Stimulated activated naive CD8-positive, alpha-beta T cell treated with anti-CD3 and anti-CD28 coated beads, Interleukin-15, Interleukin-2, amounts not matched to agents 100 ng/mL and 50 ng/mL, for 24 hours (primary cell): ENCODE measurements at regions not wholly inside any gene's neighbourhood (a gene's known extent, or its start where the extent isn't known, plus 50 kb on each side); places are given as distances from the start of the nearest gene placed in this dataset.

Experiments used
- H3K27ac Mint-ChIP-seq: one replicate; pipeline ENCODE4 v1.8.0; 2021; ENCODE audit warnings: mild to moderate bottlenecking, mixed read lengths
- H3K27me3 Mint-ChIP-seq: one replicate; pipeline ENCODE4 v1.8.0; 2021; ENCODE audit warnings: mixed read lengths
- H3K36me3 Mint-ChIP-seq: one replicate; pipeline ENCODE4 v1.8.0; 2021; ENCODE audit warnings: low read depth, mixed read lengths
- H3K4me1 Mint-ChIP-seq: one replicate; pipeline ENCODE4 v1.8.0; 2021; ENCODE audit warnings: low read depth, mixed read lengths
- H3K4me3 Mint-ChIP-seq: one replicate; pipeline ENCODE4 v1.8.0; 2021; ENCODE audit warnings: mild to moderate bottlenecking, mixed read lengths
- H3K9me3 Mint-ChIP-seq: one replicate; pipeline ENCODE4 v1.8.0; 2021; ENCODE audit warnings: mixed read lengths

- Mint-ChIP-seq H3K4me1 (no peaks in the 10 kb centered on the region), H3K4me3 (no peak overlapping the region), H3K9me3 (no peaks in the 10 kb centered on the region), H3K27ac (no peak overlapping the region), H3K36me3 (no peaks in the 10 kb centered on the region), H3K27me3 (no peaks in the 10 kb centered on the region)
Measured at GRCh38 chr21:39109596-39110210, 73.5 kb downstream of the PSMG1 start.

GRCh38 chr21:39109163-39109530, 74.1 kb downstream of the PSMG1 start:
- Mint-ChIP-seq H3K4me3 (no peak overlapping the region), H3K27ac (no peak overlapping the region), H3K36me3 (no peaks in the 10 kb centered on the region), H3K27me3 (no peaks in the 10 kb centered on the region), H3K4me1 (no peaks in the 10 kb centered on the region), H3K9me3 (no peaks in the 10 kb centered on the region)

DNA sequence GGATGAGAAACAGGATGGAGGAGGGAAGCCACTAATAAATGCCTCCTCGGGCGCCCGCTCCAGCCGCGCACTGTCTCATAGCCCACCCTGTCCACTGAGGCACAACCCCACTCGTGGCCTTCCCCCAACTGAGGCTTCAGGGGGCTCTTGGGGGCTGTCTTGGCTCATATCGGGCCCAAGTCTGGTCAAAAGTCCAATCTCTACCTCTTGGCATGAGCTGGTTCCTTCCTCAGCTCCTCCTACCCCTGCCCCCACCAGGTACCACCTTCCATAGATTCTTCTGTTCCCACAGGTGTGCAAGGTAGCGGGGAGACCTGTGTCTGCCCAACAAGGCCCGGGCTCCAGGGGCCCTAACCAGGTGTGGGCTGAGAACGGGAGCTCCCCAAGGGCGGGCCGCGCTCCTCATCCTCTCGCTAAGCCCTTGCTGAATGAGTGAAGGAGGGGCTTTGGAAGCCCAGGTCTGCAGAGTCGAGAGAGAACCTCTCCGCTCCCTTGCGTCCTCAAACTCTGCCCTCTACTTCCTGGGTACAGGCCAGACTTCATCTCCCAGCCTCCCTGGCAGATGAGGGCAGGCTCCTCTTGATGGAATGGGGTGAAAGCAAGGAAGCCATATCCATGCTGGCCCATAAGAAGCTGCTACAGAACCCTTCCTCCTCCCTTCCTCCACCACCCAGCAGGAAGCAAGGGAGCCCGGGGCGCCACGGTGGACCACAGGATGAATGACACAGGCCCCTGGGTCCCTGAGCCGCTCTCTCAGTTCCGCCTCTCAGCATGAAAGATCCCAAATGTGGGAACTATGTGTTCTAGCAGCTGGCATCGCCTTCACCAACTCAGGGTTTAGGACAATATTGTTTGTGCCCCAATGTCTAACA, 74.7 kb downstream of the PSMG1 start:
- Mint-ChIP-seq H3K4me3 (no peak overlapping the region), H3K36me3 (no peaks in the 10 kb centered on the region), H3K27me3 (peaks cover 4% of the 10 kb centered on the region), H3K9me3 (no peaks in the 10 kb centered on the region), H3K4me1 (no peaks in the 10 kb centered on the region), H3K27ac (no peak overlapping the region)

DNA sequence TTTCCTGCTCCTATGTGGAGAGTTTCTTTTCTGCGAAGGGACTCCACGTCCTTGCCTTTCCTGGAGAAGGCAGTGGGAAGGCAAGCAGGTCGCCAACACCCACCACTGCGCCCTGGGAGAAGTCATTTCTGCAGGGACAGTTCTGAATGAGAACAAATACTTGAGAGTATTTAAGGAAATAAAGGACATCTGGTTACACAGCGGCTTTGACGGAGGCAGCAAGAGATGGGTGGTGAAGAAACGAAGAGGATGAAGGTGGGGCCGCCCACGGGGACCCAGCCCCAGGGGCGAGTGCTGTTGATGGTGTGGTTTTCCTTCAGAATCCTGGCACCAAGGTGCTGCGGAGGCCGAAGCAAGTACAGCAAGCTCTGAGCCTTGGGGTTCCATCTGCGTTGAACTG, 75.5 kb downstream of the PSMG1 start:
- H3K27ac Mint-ChIP-seq = no peak overlapping the region
- no peaks in the 10 kb centered on the region for H3K9me3 Mint-ChIP-seq
- H3K27me3 Mint-ChIP-seq = peaks cover 7% of the 10 kb centered on the region
- no peaks in the 10 kb centered on the region for H3K36me3 Mint-ChIP-seq
- H3K4me1 Mint-ChIP-seq = no peaks in the 10 kb centered on the region
- no peak overlapping the region for H3K4me3 Mint-ChIP-seq

GRCh38 chr21:39106881-39107462, 76.3 kb downstream of the PSMG1 start:
- H3K27ac Mint-ChIP-seq = no peak overlapping the region
- H3K4me3 Mint-ChIP-seq = no peak overlapping the region
- H3K4me1 Mint-ChIP-seq = no peaks in the 10 kb centered on the region
- H3K27me3 Mint-ChIP-seq = peaks cover 7% of the 10 kb centered on the region
- no peaks in the 10 kb centered on the region for H3K36me3 Mint-ChIP-seq
- H3K9me3 Mint-ChIP-seq = no peaks in the 10 kb centered on the region

DNA sequence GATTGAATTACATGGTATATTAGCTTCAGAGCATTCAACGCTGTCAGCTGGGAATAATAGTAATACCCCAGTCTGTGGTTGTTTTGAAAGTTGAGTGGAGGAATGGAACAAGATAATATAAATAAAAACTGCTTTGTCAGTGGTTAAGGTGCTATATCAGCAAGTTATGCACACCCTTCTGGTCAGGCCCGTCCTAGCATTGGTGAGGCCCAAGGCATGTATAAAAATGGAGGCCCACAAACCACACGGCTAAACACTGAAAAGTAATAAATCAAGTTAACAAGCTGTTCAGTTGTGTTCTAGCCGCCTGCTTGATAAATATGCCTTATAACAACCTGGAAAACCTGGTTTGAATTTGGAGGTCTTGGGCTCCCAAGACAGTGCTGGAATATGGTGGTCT, 77.4 kb downstream of the PSMG1 start:
- Mint-ChIP-seq H3K9me3 (no peaks in the 10 kb centered on the region), H3K4me1 (no peaks in the 10 kb centered on the region), H3K27ac (no peak overlapping the region), H3K27me3 (peaks cover 7% of the 10 kb centered on the region), H3K36me3 (no peaks in the 10 kb centered on the region), H3K4me3 (no peak overlapping the region)

DNA sequence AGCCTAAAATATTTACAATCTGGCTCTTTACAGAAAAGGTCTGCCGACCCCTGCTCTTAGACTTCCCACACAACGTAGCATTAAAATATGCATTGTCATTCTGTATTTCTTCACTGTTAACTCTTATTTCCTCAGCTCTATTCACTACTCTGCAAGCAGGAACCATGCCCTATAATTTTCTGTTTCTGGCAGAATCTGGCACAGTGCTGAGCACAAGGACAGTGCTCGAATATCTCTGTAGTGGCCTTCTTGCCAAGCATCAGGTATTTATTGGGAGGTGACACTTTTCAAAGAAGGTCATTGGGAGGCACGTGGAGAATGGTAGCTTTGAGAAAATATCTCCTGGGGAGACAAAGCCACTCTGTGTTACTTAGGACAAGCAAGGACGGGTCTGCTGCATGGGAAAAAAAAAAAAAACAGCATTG, 77.9 kb downstream of the PSMG1 start:
- no peaks in the 10 kb centered on the region for H3K4me1 Mint-ChIP-seq
- no peaks in the 10 kb centered on the region for H3K36me3 Mint-ChIP-seq
- H3K4me3 Mint-ChIP-seq = no peak overlapping the region
- H3K27me3 Mint-ChIP-seq = peaks cover 7% of the 10 kb centered on the region
- no peaks in the 10 kb centered on the region for H3K9me3 Mint-ChIP-seq
- no peak overlapping the region for H3K27ac Mint-ChIP-seq

DNA sequence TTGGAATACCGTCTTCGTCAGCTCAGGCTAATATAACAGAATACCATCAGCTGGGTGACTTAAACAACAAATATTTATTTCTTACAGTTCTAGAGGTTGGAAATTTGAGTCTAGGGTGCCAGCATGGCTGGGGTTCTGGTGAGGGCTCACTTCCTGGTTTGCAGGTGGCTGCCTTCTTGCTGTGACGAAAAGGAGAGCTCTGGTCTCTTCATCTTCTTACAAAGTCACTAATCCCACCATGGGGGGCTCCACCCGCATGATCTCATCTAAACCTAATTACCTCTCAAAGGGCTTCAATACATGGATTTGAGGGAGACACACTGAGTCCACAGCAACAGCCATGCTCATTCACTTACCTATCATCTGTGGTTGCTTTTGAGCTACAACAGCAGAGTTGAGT, 78.3 kb downstream of the PSMG1 start:
- Mint-ChIP-seq H3K4me1 (no peaks in the 10 kb centered on the region), H3K36me3 (no peaks in the 10 kb centered on the region), H3K27ac (no peak overlapping the region), H3K27me3 (peaks cover 7% of the 10 kb centered on the region), H3K9me3 (no peaks in the 10 kb centered on the region), H3K4me3 (no peak overlapping the region)

DNA sequence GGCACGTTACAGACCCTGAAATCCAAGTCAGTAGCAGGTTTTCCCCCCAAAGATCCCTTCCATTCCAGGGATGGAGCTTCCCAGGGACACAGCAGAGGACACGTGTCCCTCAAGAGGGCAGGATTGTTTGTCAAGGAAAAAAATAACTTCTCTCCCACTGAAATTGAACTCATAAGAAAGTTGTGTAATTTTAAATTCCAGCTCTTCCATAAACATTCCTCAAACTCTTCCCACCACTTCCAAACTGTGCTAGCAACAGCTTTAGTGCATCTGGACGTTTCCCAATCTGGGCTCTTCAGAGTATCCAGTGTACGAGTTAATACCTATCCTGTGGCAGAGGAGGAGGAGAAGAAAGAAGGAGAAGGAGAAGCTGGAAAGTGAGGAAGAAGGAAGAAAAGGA, 79.6 kb downstream of the PSMG1 start:
- no peaks in the 10 kb centered on the region for H3K4me1 Mint-ChIP-seq
- H3K9me3 Mint-ChIP-seq = no peaks in the 10 kb centered on the region
- no peak overlapping the region for H3K4me3 Mint-ChIP-seq
- no peaks in the 10 kb centered on the region for H3K36me3 Mint-ChIP-seq
- no peak overlapping the region for H3K27ac Mint-ChIP-seq
- peaks cover 7% of the 10 kb centered on the region for H3K27me3 Mint-ChIP-seq

- Mint-ChIP-seq H3K4me3 (no peak overlapping the region), H3K27ac (no peak overlapping the region)
Measured at GRCh38 chr21:39099859-39100258, 83.4 kb downstream of the PSMG1 start.

GRCh38 chr21:39098696-39099200, 84.5 kb downstream of the PSMG1 start:
- H3K9me3 Mint-ChIP-seq = no peaks in the 10 kb centered on the region
- H3K36me3 Mint-ChIP-seq = no peaks in the 10 kb centered on the region
- H3K4me3 Mint-ChIP-seq = no peak overlapping the region
- H3K27ac Mint-ChIP-seq = no peak overlapping the region
- peaks cover 9% of the 10 kb centered on the region for H3K4me1 Mint-ChIP-seq
- H3K27me3 Mint-ChIP-seq = peaks cover 5% of the 10 kb centered on the region

More at GRCh38 chr21:39099859-39100258, 83.4 kb downstream of the PSMG1 start:
- H3K27me3 Mint-ChIP-seq = peaks cover 7% of the 10 kb centered on the region
- H3K36me3 Mint-ChIP-seq = no peaks in the 10 kb centered on the region
- H3K4me1 Mint-ChIP-seq = no peaks in the 10 kb centered on the region
- H3K9me3 Mint-ChIP-seq = no peaks in the 10 kb centered on the region

DNA sequence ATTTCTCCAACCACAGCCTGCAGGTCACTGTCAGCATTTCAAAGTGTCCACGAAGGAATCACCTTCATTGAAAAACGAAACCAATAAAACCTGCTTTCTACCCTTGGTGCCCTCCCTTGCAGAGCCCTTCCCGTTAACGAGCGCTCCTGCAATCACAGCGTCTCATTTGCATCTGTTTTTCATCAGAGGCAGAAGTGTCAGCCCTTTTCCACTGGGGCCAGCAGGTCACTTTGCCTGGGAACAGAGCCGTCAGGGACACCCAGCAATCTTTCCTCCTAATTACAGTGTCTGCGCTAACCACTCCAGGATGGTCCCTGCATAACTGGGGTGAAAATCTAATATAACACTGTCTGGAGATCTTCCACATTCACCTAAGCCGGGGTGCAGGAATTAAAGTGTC, 85.3 kb downstream of the PSMG1 start:
- H3K36me3 Mint-ChIP-seq = no peaks in the 10 kb centered on the region
- no peaks in the 10 kb centered on the region for H3K27me3 Mint-ChIP-seq
- no peaks in the 10 kb centered on the region for H3K9me3 Mint-ChIP-seq
- no peak overlapping the region for H3K4me3 Mint-ChIP-seq
- H3K27ac Mint-ChIP-seq = no peak overlapping the region
- peaks cover 10% of the 10 kb centered on the region for H3K4me1 Mint-ChIP-seq

- H3K27me3 Mint-ChIP-seq = no peaks in the 10 kb centered on the region
- peaks cover 10% of the 10 kb centered on the region for H3K4me1 Mint-ChIP-seq
- H3K4me3 Mint-ChIP-seq = no peak overlapping the region
- no peaks in the 10 kb centered on the region for H3K36me3 Mint-ChIP-seq
- H3K27ac Mint-ChIP-seq = no peak overlapping the region
- H3K9me3 Mint-ChIP-seq = no peaks in the 10 kb centered on the region
Measured at GRCh38 chr21:39097335-39097861, 85.9 kb downstream of the PSMG1 start.

DNA sequence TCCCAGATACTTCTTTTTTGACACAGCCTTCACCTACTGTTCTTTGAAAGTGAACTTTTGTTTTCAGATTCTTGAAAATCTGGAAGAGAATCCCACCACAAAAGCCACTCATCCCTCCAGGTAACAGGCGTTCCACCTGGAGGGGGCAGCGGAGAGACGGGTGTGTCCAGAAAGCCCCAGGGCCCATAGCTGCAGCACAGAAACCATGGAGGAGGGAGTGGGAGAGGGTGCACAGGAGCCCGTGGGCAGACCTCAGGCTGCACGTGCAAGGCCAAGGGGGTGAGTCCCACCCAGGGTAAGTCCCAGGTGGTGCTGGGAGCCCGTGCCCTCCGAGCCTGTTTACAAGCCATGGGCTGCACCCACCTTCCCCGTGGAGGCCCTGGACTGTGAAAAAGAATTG, 86.5 kb downstream of the PSMG1 start:
- no peaks in the 10 kb centered on the region for H3K27me3 Mint-ChIP-seq
- H3K9me3 Mint-ChIP-seq = no peaks in the 10 kb centered on the region
- H3K36me3 Mint-ChIP-seq = no peaks in the 10 kb centered on the region
- H3K4me1 Mint-ChIP-seq = peaks cover 10% of the 10 kb centered on the region
- no peak overlapping the region for H3K4me3 Mint-ChIP-seq
- no peak overlapping the region for H3K27ac Mint-ChIP-seq

DNA sequence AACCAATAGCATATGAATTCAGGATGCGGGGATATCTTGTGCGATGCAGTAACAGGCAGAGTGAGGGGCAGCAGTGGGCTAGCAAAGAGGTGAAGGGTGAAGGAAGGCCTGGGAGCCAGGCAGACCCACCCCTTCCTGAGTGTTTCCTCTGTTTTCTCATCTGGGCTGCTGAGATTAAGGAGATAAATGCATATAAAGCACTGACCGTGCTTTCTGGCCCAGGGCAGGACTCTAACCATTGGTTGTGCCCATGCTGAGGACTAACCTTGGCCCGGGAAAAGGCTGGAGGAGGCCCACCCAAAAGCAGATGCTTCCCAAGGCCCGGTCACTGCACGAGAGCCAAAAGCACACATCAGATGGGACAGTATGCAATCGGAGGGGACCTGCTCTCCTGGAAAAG, 87.6 kb downstream of the PSMG1 start:
- no peaks in the 10 kb centered on the region for H3K36me3 Mint-ChIP-seq
- no peaks in the 10 kb centered on the region for H3K9me3 Mint-ChIP-seq
- H3K27me3 Mint-ChIP-seq = no peaks in the 10 kb centered on the region
- no peak overlapping the region for H3K27ac Mint-ChIP-seq
- H3K4me1 Mint-ChIP-seq = peaks cover 10% of the 10 kb centered on the region
- H3K4me3 Mint-ChIP-seq = no peak overlapping the region
